ENCODE measurements at regions not wholly inside any gene's neighbourhood (a gene's known extent, or its start where the extent isn't known, plus 50 kb on each side); places are given as distances from the start of the nearest gene placed in this dataset.
"Not testable (repeated sequence)": the region's sequence is repeated elsewhere in the genome, so short reads cannot be mapped to it uniquely, and the experiment has no call there.

DNA sequence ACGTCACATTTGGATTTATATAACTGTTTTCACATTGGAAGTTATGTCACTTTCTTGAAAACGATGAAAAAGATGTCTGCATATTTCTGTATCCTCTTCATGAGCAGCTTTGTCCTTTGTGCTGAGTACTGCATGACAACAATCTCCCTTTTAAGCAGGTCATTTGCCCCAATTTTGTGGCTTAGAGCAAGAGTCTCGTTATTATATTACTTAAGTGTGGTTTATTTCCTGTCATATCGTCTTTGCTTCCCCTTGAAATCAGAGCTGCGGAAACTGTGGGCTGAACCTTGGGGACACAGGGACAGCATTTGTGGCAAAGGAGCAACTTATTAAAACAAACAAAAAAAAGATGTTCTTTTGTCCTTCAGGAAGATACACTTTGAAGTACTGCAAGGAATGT lies 254.0 kb upstream of the DSEL start:
- H3K4me3 ChIP-seq (ENCODE audit: low read length), result no peak overlapping the region
- DNase-seq (ENCODE audit: low read depth, low spot score), result no peak

GRCh38 chr18:67766930-67767329 lies 250.4 kb upstream of the DSEL start:
- DNase-seq (ENCODE audit: low read depth, low spot score), result no peak

GRCh38 chr18:67752211-67752610 lies 235.7 kb upstream of the DSEL start:
- H3K4me3 ChIP-seq (ENCODE audit: low read length); DNase-seq (ENCODE audit: low read depth, low spot score): not testable (repeated sequence)

More at GRCh38 chr18:67766930-67767329, 250.4 kb upstream of the DSEL start:
- no peak overlapping the region for H3K4me3 ChIP-seq (ENCODE audit: low read length)

- no peak overlapping the region for H3K4me3 ChIP-seq (ENCODE audit: low read length)
- DNase-seq (ENCODE audit: low read depth, low spot score), result no peak
These were observed 226.4 kb upstream of the DSEL start for GRCh38 chr18:67742954-67743353.

GRCh38 chr18:67742525-67742924 lies 226.0 kb upstream of the DSEL start:
- no peak for DNase-seq (ENCODE audit: low read depth, low spot score)
- no peak overlapping the region for H3K4me3 ChIP-seq (ENCODE audit: low read length)

- no peak overlapping the region for H3K4me3 ChIP-seq (ENCODE audit: low read length)
- no peak for DNase-seq (ENCODE audit: low read depth, low spot score)
These were observed 219.0 kb upstream of the DSEL start for GRCh38 chr18:67735506-67735905.

DNA sequence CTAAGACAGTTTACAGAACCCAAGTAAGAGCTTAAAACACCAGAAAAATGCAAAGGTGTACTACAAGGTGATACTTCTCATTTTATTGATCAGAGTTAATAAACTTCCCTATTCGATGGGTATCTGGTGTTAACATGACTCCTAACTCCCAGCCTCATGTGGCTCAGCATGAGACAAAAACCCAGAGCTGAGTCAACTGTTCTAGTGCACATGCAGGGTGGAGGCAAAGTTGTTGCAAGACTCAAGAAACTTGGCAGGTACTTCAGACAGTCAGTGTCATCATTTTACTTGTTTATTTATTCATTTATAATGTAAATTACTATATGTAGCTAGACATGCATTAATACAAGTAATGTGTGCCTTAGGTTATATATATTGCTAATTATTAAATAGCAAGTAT lies 216.6 kb upstream of the DSEL start:
- no peak for DNase-seq (ENCODE audit: low read depth, low spot score)
- no peak overlapping the region for H3K4me3 ChIP-seq (ENCODE audit: low read length)

GRCh38 chr18:67731851-67732250 lies 215.3 kb upstream of the DSEL start:
- DNase-seq (ENCODE audit: low read depth, low spot score), result no peak
- no peak overlapping the region for H3K4me3 ChIP-seq (ENCODE audit: low read length)

DNA sequence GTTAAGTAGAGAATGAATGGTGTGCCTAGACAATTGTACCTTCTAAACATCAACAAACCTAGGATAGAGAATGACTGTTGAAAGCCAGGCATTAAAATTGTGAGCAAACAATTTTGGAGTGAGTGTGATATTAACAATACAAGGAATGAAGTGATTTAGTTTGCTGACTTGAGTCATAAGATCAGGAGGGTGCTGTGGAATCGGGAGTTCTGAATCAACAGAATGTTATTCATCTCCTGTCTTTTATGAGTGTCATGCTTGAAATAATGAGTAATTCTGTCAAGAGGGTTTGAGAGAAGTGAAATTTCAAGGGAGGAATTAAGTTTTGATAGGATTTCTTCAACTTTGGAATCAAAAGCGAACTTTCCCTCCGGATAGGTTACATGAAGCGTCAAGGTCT lies 214.4 kb upstream of the DSEL start:
- no peak for DNase-seq (ENCODE audit: low read depth, low spot score)
- no peak overlapping the region for H3K4me3 ChIP-seq (ENCODE audit: low read length)

DNA sequence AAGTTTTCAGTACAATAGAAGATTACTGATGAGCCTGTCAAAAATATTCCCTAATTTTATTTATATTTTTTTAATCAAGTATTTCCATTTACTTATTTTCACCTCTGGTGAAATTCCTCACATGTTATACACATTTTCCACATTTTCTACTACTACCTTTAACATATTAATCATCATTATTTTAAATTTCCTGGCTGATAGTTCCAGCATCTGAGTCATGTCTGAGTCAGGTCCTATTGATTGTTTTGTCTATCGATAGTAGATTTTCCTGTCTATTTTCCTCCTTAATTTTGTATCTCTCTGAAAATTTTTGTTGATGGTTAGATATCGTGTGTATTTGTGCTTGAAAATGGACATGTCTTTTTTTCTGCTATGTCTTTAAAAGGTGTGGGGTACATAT lies 211.8 kb upstream of the DSEL start:
- no peak overlapping the region for H3K4me3 ChIP-seq (ENCODE audit: low read length)
- no peak for DNase-seq (ENCODE audit: low read depth, low spot score)

- DNase-seq (ENCODE audit: low read depth, low spot score), result no peak
- no peak overlapping the region for H3K4me3 ChIP-seq (ENCODE audit: low read length)
These were observed 210.4 kb upstream of the DSEL start for GRCh38 chr18:67726882-67727281.

- H3K4me3 ChIP-seq (ENCODE audit: low read length), result no peak overlapping the region
- no peak for DNase-seq (ENCODE audit: low read depth, low spot score)
These were observed 201.3 kb upstream of the DSEL start for GRCh38 chr18:67717800-67718199.

- no peak for DNase-seq (ENCODE audit: low read depth, low spot score)
These were observed 199.0 kb upstream of the DSEL start for GRCh38 chr18:67715567-67715966.

GRCh38 chr18:67710639-67711038 lies 194.1 kb upstream of the DSEL start:
- no peak for DNase-seq (ENCODE audit: low read depth, low spot score)
- no peak overlapping the region for H3K4me3 ChIP-seq (ENCODE audit: low read length)

More at GRCh38 chr18:67715567-67715966, 199.0 kb upstream of the DSEL start:
- no peak overlapping the region for H3K4me3 ChIP-seq (ENCODE audit: low read length)

- peak; percentile 1 for DNase-seq (ENCODE audit: low read depth, low spot score)
- H3K4me3 ChIP-seq (ENCODE audit: low read length), result no peak overlapping the region
These were observed 189.2 kb upstream of the DSEL start for GRCh38 chr18:67705748-67706147.

DNA sequence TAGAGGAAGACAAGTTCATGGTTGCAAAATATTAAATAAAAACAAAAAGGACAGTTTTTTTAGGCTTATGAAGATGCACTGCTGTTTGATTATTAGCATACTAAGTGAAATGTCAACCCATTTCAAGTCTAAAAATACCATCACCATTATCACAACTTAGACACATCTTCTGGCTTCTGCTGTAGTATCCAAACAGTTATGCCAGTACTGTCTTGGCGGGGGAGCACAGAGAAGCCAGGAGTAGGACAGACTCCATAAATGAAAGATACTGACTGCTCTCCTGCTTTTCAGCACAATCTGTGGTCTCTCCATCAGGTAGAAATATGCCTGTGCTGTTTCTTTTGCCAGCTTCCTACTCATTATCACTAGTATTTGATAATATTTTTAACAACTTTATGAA lies 179.2 kb upstream of the DSEL start:
- no peak overlapping the region for H3K4me3 ChIP-seq (ENCODE audit: low read length)
- no peak for DNase-seq (ENCODE audit: low read depth, low spot score)

- no peak for DNase-seq (ENCODE audit: low read depth, low spot score)
- no peak overlapping the region for H3K4me3 ChIP-seq (ENCODE audit: low read length)
These were observed 178.3 kb upstream of the DSEL start for GRCh38 chr18:67694787-67695186.

DNA sequence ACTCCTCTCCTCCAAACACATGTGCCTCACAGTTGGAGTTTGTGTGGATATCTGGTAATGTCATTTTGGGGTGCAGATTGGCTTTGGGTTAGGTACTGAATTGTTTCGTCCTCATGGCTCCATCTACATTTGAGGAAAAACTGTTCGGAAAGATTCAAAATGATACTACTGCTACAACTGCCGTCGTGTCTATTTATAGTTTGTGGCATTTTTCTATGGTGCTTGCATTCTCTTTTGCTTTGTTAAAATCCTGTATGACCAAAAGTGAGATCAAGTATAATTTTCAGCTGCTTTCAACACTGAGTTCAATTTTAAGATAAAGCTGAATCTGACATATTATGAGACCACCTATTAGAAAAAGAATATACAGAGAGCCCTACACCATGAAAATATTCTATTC lies 176.3 kb upstream of the DSEL start:
- DNase-seq (ENCODE audit: low read depth, low spot score), result no peak
- H3K4me3 ChIP-seq (ENCODE audit: low read length), result no peak overlapping the region

DNA sequence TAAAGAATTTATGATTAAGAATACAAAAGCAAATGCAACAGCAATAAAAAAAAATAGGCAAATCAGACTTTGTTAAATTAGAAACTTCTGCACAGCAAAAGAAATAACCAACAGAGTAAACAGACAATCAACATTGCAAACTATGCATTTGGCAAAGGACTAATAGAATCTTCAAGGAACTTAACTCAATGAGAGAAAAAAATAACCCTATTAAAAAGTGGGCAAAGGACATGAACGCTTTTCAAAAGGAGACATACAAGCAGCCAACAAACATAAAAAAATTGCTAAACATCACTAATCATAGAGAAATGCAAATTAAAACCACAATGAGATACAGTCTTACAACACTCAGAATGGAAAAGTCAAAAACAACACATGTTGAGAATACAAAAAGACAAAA lies 166.0 kb upstream of the DSEL start:
- H3K4me3 ChIP-seq (ENCODE audit: low read length), result no peak overlapping the region
- DNase-seq (ENCODE audit: low read depth, low spot score), result no peak

GRCh38 chr18:67677489-67677888 lies 161.0 kb upstream of the DSEL start:
- H3K4me3 ChIP-seq (ENCODE audit: low read length), result no peak overlapping the region

GRCh38 chr18:67672716-67673115 lies 156.2 kb upstream of the DSEL start:
- no peak overlapping the region for H3K4me3 ChIP-seq (ENCODE audit: low read length)
- no peak for DNase-seq (ENCODE audit: low read depth, low spot score)

More at GRCh38 chr18:67677489-67677888, 161.0 kb upstream of the DSEL start:
- no peak for DNase-seq (ENCODE audit: low read depth, low spot score)

GRCh38 chr18:67672155-67672554 lies 155.6 kb upstream of the DSEL start:
- H3K4me3 ChIP-seq (ENCODE audit: low read length), result no peak overlapping the region
- DNase-seq (ENCODE audit: low read depth, low spot score), result no peak
